Sigmoid colon (tissue), 6 donors: ENCODE measurements at regions not wholly inside any gene's neighbourhood (a gene's known extent, or its start where the extent isn't known, plus 50 kb on each side); places are given as distances from the start of the nearest gene placed in this dataset.

Experiments
- DNase-seq: peaks from one replicate; pipeline ENCODE4 v3.0.0-alpha.2; 2019
- H3K27ac ChIP-seq, 4 donors: fragments of 200-600 bp; sonication (generic); one replicate each; pipeline ENCODE4 v1.5.1; 2016 to 2019; ENCODE audit warnings: mild to moderate bottlenecking in 1 of 4
- H3K27me3 ChIP-seq, 3 donors: fragments of 200-600 bp; sonication (generic); one replicate each; pipeline ENCODE4 v1.5.1; 2019; ENCODE audit warnings: mild to moderate bottlenecking in 1 of 3
- H3K36me3 ChIP-seq, 4 donors: fragments of 200-600 bp; sonication (generic); one replicate each; pipeline ENCODE4 v1.5.1; 2016 to 2019
- H3K4me1 ChIP-seq, 4 donors: fragments of 200-600 bp; sonication (generic); one replicate each; pipeline ENCODE4 v1.5.1; 2017 to 2019
- H3K4me3 ChIP-seq, 4 donors: fragments of 200-600 bp; sonication (generic); one replicate each; pipeline ENCODE4 v1.5.1; 2017 to 2019; ENCODE audit warnings: mild to moderate bottlenecking in 2 of 4, moderate library complexity in 1 of 4
- H3K9me3 ChIP-seq, 4 donors: fragments of 200-600 bp in 3 of 4; sonication (generic) in 3 of 4; one replicate each; pipeline versions ENCODE4 v1.5.1 to v1.6.1; 2013 to 2019
- CTCF ChIP-seq, 4 experiments: fragments of 450-650 bp in 3 of 4; fragments of 200-600 bp in 1 of 4; IDR thresholded peaks; one replicate each; pipeline ENCODE4 v1.5.1; 2016 to 2019; ENCODE audit warnings: antibody characterized with exemption in 4 of 4, mild to moderate bottlenecking in 3 of 4, moderate library complexity in 2 of 4
- EP300 ChIP-seq, 4 donors: sonication (generic); formaldehyde crosslinking; IDR thresholded peaks; one replicate each; pipeline ENCODE4 v1.6.1; 2017; ENCODE audit warnings: antibody characterized with exemption in 4 of 4
- POLR2A ChIP-seq, 2 donors: fragments of 450-650 bp; IDR thresholded peaks; one replicate each; pipeline ENCODE4 v1.6.1; 2016; ENCODE audit warnings: antibody characterized with exemption in 2 of 2, mild to moderate bottlenecking in 2 of 2, moderate library complexity in 2 of 2
- POLR2AphosphoS5 ChIP-seq, 4 donors: sonication (generic); formaldehyde crosslinking; IDR thresholded peaks; one replicate each; pipeline ENCODE4 v1.6.1; 2017; ENCODE audit warnings: antibody characterized with exemption in 4 of 4
- WGBS, 2 donors: extraction: QIAGEN DNeasy Blood & Tissue Kit; methylation state at CpG; one replicate each; pipeline ENCODE4 v1.1.7; 2013; 5-methylcytosine and 5-hydroxymethylcytosine counted together
- intact Hi-C: fragments of 100-400 bp; cut with DNase I; formaldehyde crosslinking; loops from one replicate; pipeline ENCODE4 v1.15.1; 2023
- donor health status: healthy with polysubstance abuse.
- donor health status: healthy.

- no peaks in the 10 kb centered on the region for H3K27me3 ChIP-seq
- H3K9me3 ChIP-seq, result no peaks in the 10 kb centered on the region
- no peak overlapping the region for H3K4me3 ChIP-seq
- 94% methylated on average over 4 of the region's 4 CpGs for WGBS, 2 donors
- no peaks in the 10 kb centered on the region for H3K4me1 ChIP-seq
- no peak overlapping the region for H3K27ac ChIP-seq
- H3K36me3 ChIP-seq, result no peaks in the 10 kb centered on the region
- TF ChIP-seq CTCF (IDR thresholded peaks at IDR 0.05), result no peak
- TF ChIP-seq POLR2AphosphoS5 (IDR thresholded peaks at IDR 0.05), result no peak
- no peak for TF ChIP-seq EP300 (IDR thresholded peaks at IDR 0.05)
- no peak for TF ChIP-seq POLR2A (IDR thresholded peaks at IDR 0.05)
- DNase-seq, result no peak
- intact Hi-C loops, result no loop called here
These were observed 389.9 kb downstream of the TEX13C start for GRCh38 chrX:125709532-125709931.

- DNase-seq, result no peak
- H3K27ac ChIP-seq, result no peak overlapping the region
- intact Hi-C loops, result no loop called here
These were observed 390.9 kb downstream of the TEX13C start for GRCh38 chrX:125710403-125711062.

GRCh38 chrX:125711103-125711502 lies 391.4 kb downstream of the TEX13C start:
- TF ChIP-seq EP300 (IDR thresholded peaks at IDR 0.05) (no peak), POLR2AphosphoS5 (IDR thresholded peaks at IDR 0.05) (no peak), CTCF (IDR thresholded peaks at IDR 0.05) (no peak), POLR2A (IDR thresholded peaks at IDR 0.05) (no peak)
- DNase-seq, result no peak
- no peaks in the 10 kb centered on the region for H3K4me1 ChIP-seq
- no peak overlapping the region for H3K27ac ChIP-seq
- H3K9me3 ChIP-seq, result no peaks in the 10 kb centered on the region
- no peaks in the 10 kb centered on the region for H3K27me3 ChIP-seq
- 68 to 89% methylated on average over 1 of the region's 1 CpG for WGBS, 2 donors
- no peaks in the 10 kb centered on the region for H3K36me3 ChIP-seq
- intact Hi-C loops, result no loop called here
- no peak overlapping the region for H3K4me3 ChIP-seq

More at GRCh38 chrX:125710403-125711062, 390.9 kb downstream of the TEX13C start:
- TF ChIP-seq POLR2AphosphoS5 (IDR thresholded peaks at IDR 0.05) (no peak), POLR2A (IDR thresholded peaks at IDR 0.05) (no peak), CTCF (IDR thresholded peaks at IDR 0.05) (no peak), EP300 (IDR thresholded peaks at IDR 0.05) (no peak)
- no peaks in the 10 kb centered on the region for H3K27me3 ChIP-seq
- 89 to 90% methylated on average over 8 of the region's 8 CpGs for WGBS, 2 donors
- no peaks in the 10 kb centered on the region for H3K4me1 ChIP-seq
- no peaks in the 10 kb centered on the region for H3K9me3 ChIP-seq
- H3K36me3 ChIP-seq, result no peaks in the 10 kb centered on the region
- H3K4me3 ChIP-seq, result no peak overlapping the region

- no peaks in the 10 kb centered on the region for H3K27me3 ChIP-seq
- intact Hi-C loops, result no loop called here
- DNase-seq, result no peak
- H3K4me1 ChIP-seq, result no peaks in the 10 kb centered on the region
- H3K9me3 ChIP-seq, result no peaks in the 10 kb centered on the region
- no peaks in the 10 kb centered on the region for H3K36me3 ChIP-seq
- H3K4me3 ChIP-seq, result no peak overlapping the region
- no peak overlapping the region for H3K27ac ChIP-seq
- TF ChIP-seq POLR2A (IDR thresholded peaks at IDR 0.05), result no peak
- no peak for TF ChIP-seq POLR2AphosphoS5 (IDR thresholded peaks at IDR 0.05)
- no peak for TF ChIP-seq EP300 (IDR thresholded peaks at IDR 0.05)
- no peak for TF ChIP-seq CTCF (IDR thresholded peaks at IDR 0.05)
- 44 to 51% methylated on average over 3 of the region's 3 CpGs for WGBS, 2 donors
These were observed 394.0 kb downstream of the TEX13C start for GRCh38 chrX:125713633-125714032.

GRCh38 chrX:125727117-125727516 lies 407.4 kb downstream of the TEX13C start:
- intact Hi-C loops, result no loop called here
- Histone ChIP-seq H3K9me3 (no peaks in the 10 kb centered on the region), H3K4me1 (no peaks in the 10 kb centered on the region), H3K27me3 (no peaks in the 10 kb centered on the region), H3K4me3 (no peak overlapping the region), H3K27ac (no peak overlapping the region), H3K36me3 (no peaks in the 10 kb centered on the region)
- DNase-seq, result no peak
- TF ChIP-seq EP300 (IDR thresholded peaks at IDR 0.05) (no peak), POLR2A (IDR thresholded peaks at IDR 0.05) (no peak), CTCF (IDR thresholded peaks at IDR 0.05) (no peak), POLR2AphosphoS5 (IDR thresholded peaks at IDR 0.05) (no peak)
- WGBS, 2 donors, result 86 to 88% methylated on average over 3 of the region's 3 CpGs
